HepG2 (cell line): ENCODE measurements at regions not wholly inside any gene's neighbourhood (a gene's known extent, or its start where the extent isn't known, plus 50 kb on each side); places are given as distances from the start of the nearest gene placed in this dataset.

Experiments
- BCLAF1 ChIP-seq: fragments of 450-650 bp; IDR thresholded peaks from 2 replicates; pipeline ENCODE4 v1.6.1; 2017; ENCODE audit warnings: mild to moderate bottlenecking
- FOXP1 ChIP-seq, 2 experiments: fragments of 450-650 bp in 1 of 2; IDR thresholded peaks; 2 replicates each; pipeline ENCODE4 v1.6.1; 2017 to 2018; ENCODE audit warnings: antibody characterized with exemption in 1 of 2
- HNF1A ChIP-seq, 2 experiments: sonication (generic) in 1 of 2; formaldehyde crosslinking in 1 of 2; IDR thresholded peaks; 2 replicates each; pipeline versions ENCODE4 v1.4.0 to v1.6.1; 2016 to 2020; ENCODE audit warnings: borderline replicate concordance in 1 of 2, low read depth in 1 of 2, mild to moderate bottlenecking in 1 of 2, missing genetic modification reagents in 1 of 2
- JARID2 ChIP-seq: sonication (generic); formaldehyde crosslinking; IDR thresholded peaks from 2 replicates; pipeline ENCODE4 v1.8.1; 2023; ENCODE audit warnings: missing genetic modification reagents, inconsistent platforms; ENCODE audit not compliant: insufficient replicate concordance
- KDM4B ChIP-seq: sonication (generic); formaldehyde crosslinking; IDR thresholded peaks from 2 replicates; pipeline ENCODE4 v1.4.0; 2020; ENCODE audit warnings: missing genetic modification reagents
- NFYC ChIP-seq: IDR thresholded peaks from 2 replicates; pipeline ENCODE4 v1.6.1; 2016; ENCODE audit warnings: missing genetic modification reagents, missing compliant biosample characterization
- POLR2A ChIP-seq, 2 experiments: IDR thresholded peaks; 2 replicates each; pipeline ENCODE4 v1.6.1; 2011; ENCODE audit warnings: low read depth in 2 of 2, low read length in 2 of 2, mild to moderate bottlenecking in 1 of 2, moderate library complexity in 1 of 2; ENCODE audit not compliant: insufficient read depth in 1 of 2
- SOX6 ChIP-seq, 2 experiments: fragments of 450-650 bp in 1 of 2; sonication (generic) in 1 of 2; formaldehyde crosslinking in 1 of 2; IDR thresholded peaks; 2 replicates each; pipeline versions ENCODE4 v1.4.0 to v1.6.1; 2017 to 2020; ENCODE audit warnings: antibody characterized with exemption in 1 of 2, mild to moderate bottlenecking in 1 of 2, missing genetic modification reagents in 1 of 2
- SPEN ChIP-seq: sonication (generic); formaldehyde crosslinking; IDR thresholded peaks from 2 replicates; pipeline ENCODE4 v1.5.1; 2020; ENCODE audit warnings: low read depth, mild to moderate bottlenecking, missing genetic modification reagents
- STAG1 ChIP-seq: sonication (generic); formaldehyde crosslinking; IDR thresholded peaks from 2 replicates; pipeline ENCODE4 v1.4.0; 2020; ENCODE audit warnings: missing genetic modification reagents
- ZBTB49 ChIP-seq: sonication (generic); formaldehyde crosslinking; IDR thresholded peaks from 2 replicates; pipeline ENCODE4 v1.4.0; 2020; ENCODE audit warnings: missing genetic modification reagents, borderline replicate concordance
- ZNF17 ChIP-seq: sonication (generic); formaldehyde crosslinking; IDR thresholded peaks from 2 replicates; pipeline ENCODE4 v1.5.0; 2020; ENCODE audit warnings: mild to moderate bottlenecking, missing genetic modification reagents
- ZNF235 ChIP-seq: sonication (generic); formaldehyde crosslinking; IDR thresholded peaks from 2 replicates; pipeline ENCODE4 v1.8.1; 2023; ENCODE audit warnings: mild to moderate bottlenecking, missing genetic modification reagents, borderline replicate concordance
- ZNF383 ChIP-seq: sonication (generic); formaldehyde crosslinking; IDR thresholded peaks from 2 replicates; pipeline ENCODE4 v1.4.0; 2020; ENCODE audit warnings: missing genetic modification reagents, mild to moderate bottlenecking, borderline replicate concordance
- ZSCAN21 ChIP-seq: sonication (generic); formaldehyde crosslinking; IDR thresholded peaks from 2 replicates; pipeline ENCODE4 v1.8.0; 2022; ENCODE audit warnings: mild to moderate bottlenecking, missing genetic modification reagents, moderate library complexity, borderline replicate concordance
- ZSCAN25 ChIP-seq: sonication (generic); formaldehyde crosslinking; IDR thresholded peaks from 2 replicates; pipeline ENCODE4 v1.8.0; 2022; ENCODE audit warnings: mild to moderate bottlenecking, missing genetic modification reagents
- TF ChIP-seq, protein P1 (sequence below): sonication (generic); formaldehyde crosslinking; IDR thresholded peaks from 2 replicates; pipeline ENCODE4 v1.4.0; 2020; ENCODE audit warnings: low read depth, mild to moderate bottlenecking, missing genetic modification reagents

DNA sequence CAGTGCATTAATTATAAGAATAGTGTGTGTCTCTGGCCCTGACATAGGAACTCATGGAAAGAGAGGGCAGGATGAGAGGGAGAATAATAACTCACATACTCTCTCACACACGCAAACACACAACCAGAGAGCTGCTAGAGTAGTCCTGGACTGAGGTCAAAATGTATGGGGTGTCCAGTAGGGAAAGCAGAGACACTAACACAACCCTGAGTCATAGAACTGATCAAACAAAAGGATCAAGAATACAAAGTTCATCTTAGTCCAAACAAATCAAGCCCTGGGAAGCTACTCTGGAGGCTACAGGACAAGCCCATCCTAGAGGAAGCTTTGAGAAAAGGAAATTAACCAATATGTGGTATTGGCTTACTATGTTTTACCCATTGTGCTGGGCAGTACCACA lies 178.5 kb upstream of the GUCY1A2 start (continued):
- TF ChIP-seq ZBTB49 (CRISPR knock-in tag) (no peak), FOXP1 (IDR thresholded peaks at IDR 0.05) (no peak), FOXP1 (CRISPR knock-in tag; IDR thresholded peaks at IDR 0.05) (peak; percentile 60), ZSCAN21 (CRISPR knock-in tag) (no peak), BCLAF1 (no peak), POLR2A (IDR thresholded peaks at IDR 0.05; ENCODE audit: insufficient read depth in 1 of 2, low read depth in 2 of 2, low read length in 2 of 2) (no peak), JARID2 (no peak), ZSCAN25 (CRISPR knock-in tag) (no peak), ZNF17 (CRISPR knock-in tag) (no peak), ZNF235 (no peak), NFYC (CRISPR knock-in tag) (no peak), STAG1 (CRISPR knock-in tag) (peak; percentile 19; the same call in 1 of the 2 replicates), HNF1A (IDR thresholded peaks at IDR 0.05; ENCODE audit: low read depth) (no peak), HNF1A (CRISPR knock-in tag; IDR thresholded peaks at IDR 0.05; ENCODE audit: borderline replicate concordance) (peak; percentile 28; the same call in 1 of the 2 replicates), SPEN (CRISPR knock-in tag) (no peak), ZNF383 (CRISPR knock-in tag) (no peak), SOX6 (IDR thresholded peaks at IDR 0.05) (no peak), SOX6 (CRISPR knock-in tag; IDR thresholded peaks at IDR 0.05) (peak; percentile 87), KDM4B (CRISPR knock-in tag) (no peak)
- TF ChIP-seq, protein P1, sequence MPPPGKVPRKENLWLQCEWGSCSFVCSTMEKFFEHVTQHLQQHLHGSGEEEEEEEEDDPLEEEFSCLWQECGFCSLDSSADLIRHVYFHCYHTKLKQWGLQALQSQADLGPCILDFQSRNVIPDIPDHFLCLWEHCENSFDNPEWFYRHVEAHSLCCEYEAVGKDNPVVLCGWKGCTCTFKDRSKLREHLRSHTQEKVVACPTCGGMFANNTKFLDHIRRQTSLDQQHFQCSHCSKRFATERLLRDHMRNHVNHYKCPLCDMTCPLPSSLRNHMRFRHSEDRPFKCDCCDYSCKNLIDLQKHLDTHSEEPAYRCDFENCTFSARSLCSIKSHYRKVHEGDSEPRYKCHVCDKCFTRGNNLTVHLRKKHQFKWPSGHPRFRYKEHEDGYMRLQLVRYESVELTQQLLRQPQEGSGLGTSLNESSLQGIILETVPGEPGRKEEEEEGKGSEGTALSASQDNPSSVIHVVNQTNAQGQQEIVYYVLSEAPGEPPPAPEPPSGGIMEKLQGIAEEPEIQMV = no peak
